ENCODE measurements at regions not wholly inside any gene's neighbourhood (a gene's known extent, or its start where the extent isn't known, plus 50 kb on each side); places are given as distances from the start of the nearest gene placed in this dataset.

GRCh38 chr11:95406271-95406670, 175.3 kb upstream of the SESN3 start:
- Histone ChIP-seq H3K27me3 (ENCODE audit: low read length) (no peaks in the 10 kb centered on the region), H4K20me1 (ENCODE audit: low read length) (no peaks in the 10 kb centered on the region), H3K27ac (ENCODE audit: low read length) (no peak overlapping the region), H3K4me3 (ENCODE audit: low read length) (no peak overlapping the region), H3K4me2 (ENCODE audit: low read length) (no peak overlapping the region), H3K9me3 (ENCODE audit: low read length) (no peaks in the 10 kb centered on the region), H3K36me3 (ENCODE audit: low read depth, low read length) (no peaks in the 10 kb centered on the region), H3K4me1 (ENCODE audit: insufficient read depth, low read length) (no peaks in the 10 kb centered on the region), H3K9ac (ENCODE audit: low read length) (no peak overlapping the region), H3K79me2 (ENCODE audit: low read length) (no peaks in the 10 kb centered on the region), H2AFZ (ENCODE audit: low read length) (no peak overlapping the region), H3K9me2 (replicated peaks; ENCODE audit: low read length) (no peaks in the 10 kb centered on the region), H3F3A (ENCODE audit: low read length, unreplicated experiment) (no peaks in the 10 kb centered on the region)
- DNase-seq (no peak), ATAC-seq (no peak)
- TF ChIP-seq EZH2 (IDR thresholded peaks at IDR 0.05; ENCODE audit: low read length, unreplicated experiment), result no peak
- TF ChIP-seq CTCF (conservative IDR thresholded peaks at IDR 0.05; ENCODE audit: low read depth, low read length), result no peak
- CTCF ChIA-PET, result no interaction called here
- POLR2A ChIA-PET (ENCODE audit: unreplicated experiment), result no interaction called here
- no TSS peak for BruUV-seq (replicated peaks)
- intact Hi-C loops (cut with micrococcal nuclease), result no loop called here

- POLR2A ChIA-PET (ENCODE audit: unreplicated experiment), result no interaction called here
- no peaks in the 10 kb centered on the region for H3K79me2 ChIP-seq (ENCODE audit: low read length)
- no peaks in the 10 kb centered on the region for H3K9me2 ChIP-seq (replicated peaks; ENCODE audit: low read length)
- H4K20me1 ChIP-seq (ENCODE audit: low read length), result no peaks in the 10 kb centered on the region
- intact Hi-C loops (cut with micrococcal nuclease), result no loop called here
- TF ChIP-seq EZH2 (IDR thresholded peaks at IDR 0.05; ENCODE audit: low read length, unreplicated experiment) (no peak), EZH2phosphoT487 (IDR thresholded peaks at IDR 0.05; ENCODE audit: borderline replicate concordance, low read length) (no peak), CTCF (conservative IDR thresholded peaks at IDR 0.05; ENCODE audit: low read depth, low read length) (no peak)
- CTCF ChIA-PET, result interaction anchor here (0.6 kb wide), 1 partner anchor 563 kb away, joined by 3 read pairs; no protein-coding TSS in a partner anchor
- H3K4me3 ChIP-seq (ENCODE audit: low read length), result no peak overlapping the region
- no peak overlapping the region for H3K9ac ChIP-seq (ENCODE audit: low read length)
- BruUV-seq (replicated peaks), result no TSS peak
- H3K9me3 ChIP-seq (ENCODE audit: low read length), result no peaks in the 10 kb centered on the region
- H3K27me3 ChIP-seq (ENCODE audit: low read length), result no peaks in the 10 kb centered on the region
- H3K36me3 ChIP-seq (ENCODE audit: low read depth, low read length), result no peaks in the 10 kb centered on the region
- no peak for DNase-seq
- no peak for ATAC-seq
- no peak overlapping the region for H3K27ac ChIP-seq (ENCODE audit: low read length)
- H3K4me1 ChIP-seq (ENCODE audit: insufficient read depth, low read length), result no peaks in the 10 kb centered on the region
- no peak overlapping the region for H2AFZ ChIP-seq (ENCODE audit: low read length)
- no peaks in the 10 kb centered on the region for H3F3A ChIP-seq (ENCODE audit: low read length, unreplicated experiment)
- H3K4me2 ChIP-seq (ENCODE audit: low read length), result no peak overlapping the region
Observed at GRCh38 chr11:95404370-95404769, 173.4 kb upstream of the SESN3 start.

GRCh38 chr11:95398437-95399112, 167.6 kb upstream of the SESN3 start:
- no peak overlapping the region for H3K4me2 ChIP-seq (ENCODE audit: low read length)
- BruUV-seq (replicated peaks), result no TSS peak
- CTCF ChIA-PET, result no interaction called here

More at GRCh38 chr11:95398437-95399112, 167.6 kb upstream of the SESN3 start:
- Histone ChIP-seq H3F3A (ENCODE audit: low read length, unreplicated experiment) (no peaks in the 10 kb centered on the region), H3K9me3 (ENCODE audit: low read length) (no peaks in the 10 kb centered on the region), H3K36me3 (ENCODE audit: low read depth, low read length) (no peaks in the 10 kb centered on the region), H4K20me1 (ENCODE audit: low read length) (no peaks in the 10 kb centered on the region), H3K27me3 (ENCODE audit: low read length) (0 out of 2 replicates have a peak, but pooled peaks cover 5% of the 10 kb centered on the region), H3K4me3 (ENCODE audit: low read length) (no peak overlapping the region), H2AFZ (ENCODE audit: low read length) (no peak overlapping the region), H3K4me1 (ENCODE audit: insufficient read depth, low read length) (no peaks in the 10 kb centered on the region), H3K79me2 (ENCODE audit: low read length) (no peaks in the 10 kb centered on the region), H3K9ac (ENCODE audit: low read length) (no peak overlapping the region), H3K27ac (ENCODE audit: low read length) (no peak overlapping the region), H3K9me2 (replicated peaks; ENCODE audit: low read length) (no peaks in the 10 kb centered on the region)
- ATAC-seq (no peak), DNase-seq (no peak)
- TF ChIP-seq EZH2 (IDR thresholded peaks at IDR 0.05; ENCODE audit: low read length, unreplicated experiment), result no peak
- no peak for TF ChIP-seq CTCF (conservative IDR thresholded peaks at IDR 0.05; ENCODE audit: low read depth, low read length)
- TF ChIP-seq EZH2phosphoT487 (IDR thresholded peaks at IDR 0.05; ENCODE audit: borderline replicate concordance, low read length), result no peak
- POLR2A ChIA-PET (ENCODE audit: unreplicated experiment), result no interaction called here
- intact Hi-C loops (cut with micrococcal nuclease), result no loop called here
